G401.6 (cell line): ENCODE measurements at regions not wholly inside any gene's neighbourhood (a gene's known extent, or its start where the extent isn't known, plus 50 kb on each side); places are given as distances from the start of the nearest gene placed in this dataset.

Source experiments
- FAIRE-seq: peaks from 2 replicates; lab custom pipeline; 2012; peaks lifted over from hg19 to GRCh38; lab: Jason Lieb, UNC

- FAIRE-seq = no peak
Observed at GRCh38 chr14:38762426-38762825, 340.6 kb downstream of the SEC23A start.

GRCh38 chr14:38761033-38761432 is 342.0 kb downstream of the SEC23A start:
- no peak for FAIRE-seq

GRCh38 chr14:38758661-38759060 is 344.4 kb downstream of the SEC23A start:
- FAIRE-seq = no peak

- no peak for FAIRE-seq
Observed at GRCh38 chr14:38755036-38755435, 348.0 kb downstream of the SEC23A start.

- FAIRE-seq = no peak
Observed at GRCh38 chr14:38752750-38753149, 350.3 kb downstream of the SEC23A start.

- no peak for FAIRE-seq
Observed at GRCh38 chr14:38752341-38752740, 350.7 kb downstream of the SEC23A start.

- FAIRE-seq = no peak
Observed at GRCh38 chr14:38751459-38751858, 351.6 kb downstream of the SEC23A start.

GRCh38 chr14:38749936-38750335 is 353.1 kb downstream of the SEC23A start:
- FAIRE-seq = no peak

- no peak for FAIRE-seq
Observed at GRCh38 chr14:38745861-38746260, 357.2 kb downstream of the SEC23A start.

GRCh38 chr14:38743966-38744584 is 359.0 kb downstream of the SEC23A start:
- no peak for FAIRE-seq

GRCh38 chr14:38737686-38738407 is 365.2 kb downstream of the SEC23A start:
- no peak for FAIRE-seq

GRCh38 chr14:38735005-38735404 is 368.0 kb downstream of the SEC23A start:
- no peak for FAIRE-seq

GRCh38 chr14:38731962-38732361 is 371.1 kb downstream of the SEC23A start:
- FAIRE-seq = no peak

- no peak for FAIRE-seq
Observed at GRCh38 chr14:38730420-38730819, 372.6 kb downstream of the SEC23A start.

GRCh38 chr14:38727731-38728130 is 375.3 kb downstream of the SEC23A start:
- no peak for FAIRE-seq

GRCh38 chr14:38724621-38725020 is 378.4 kb downstream of the SEC23A start:
- no peak for FAIRE-seq

GRCh38 chr14:38723959-38724358 is 379.1 kb downstream of the SEC23A start:
- FAIRE-seq = no peak

GRCh38 chr14:38723277-38723676 is 379.8 kb downstream of the SEC23A start:
- no peak for FAIRE-seq

GRCh38 chr14:38721822-38722431 is 381.1 kb downstream of the SEC23A start:
- FAIRE-seq = no peak

- FAIRE-seq = no peak
Observed at GRCh38 chr14:38718519-38718918, 384.5 kb downstream of the SEC23A start.

GRCh38 chr14:38716926-38717325 is 386.1 kb downstream of the SEC23A start:
- FAIRE-seq = no peak

- no peak for FAIRE-seq
Observed at GRCh38 chr14:38710881-38711280, 392.2 kb downstream of the SEC23A start.

GRCh38 chr14:38710196-38710595 is 392.8 kb downstream of the SEC23A start:
- FAIRE-seq = no peak

GRCh38 chr14:38705220-38705619 is 397.8 kb downstream of the SEC23A start:
- FAIRE-seq = no peak
